Endothelial cell (in vitro differentiated cells): ENCODE measurements at regions not wholly inside any gene's neighbourhood (a gene's known extent, or its start where the extent isn't known, plus 50 kb on each side); places are given as distances from the start of the nearest gene placed in this dataset.

Experiments
- DNase-seq: peaks from one replicate; pipeline ENCODE4 v3.0.0; 2021; ENCODE audit warnings: low spot score
- H3K27ac Mint-ChIP-seq: one replicate; pipeline ENCODE4 v1.8.0; 2021; ENCODE audit warnings: mixed read lengths, inconsistent platforms; ENCODE audit not compliant: unreplicated experiment
- H3K27me3 Mint-ChIP-seq: one replicate; pipeline ENCODE4 v1.8.0; 2021; ENCODE audit warnings: mild to moderate bottlenecking, moderate library complexity, mixed read lengths, inconsistent platforms; ENCODE audit not compliant: unreplicated experiment
- H3K36me3 Mint-ChIP-seq: one replicate; pipeline ENCODE4 v1.8.0; 2021; ENCODE audit warnings: mild to moderate bottlenecking, low read depth, mixed read lengths, inconsistent platforms; ENCODE audit not compliant: unreplicated experiment
- H3K4me1 Mint-ChIP-seq: one replicate; pipeline ENCODE4 v1.8.0; 2021; ENCODE audit warnings: mild to moderate bottlenecking, mixed read lengths, inconsistent platforms; ENCODE audit not compliant: unreplicated experiment
- H3K4me3 Mint-ChIP-seq: one replicate; pipeline ENCODE4 v1.8.0; 2021; ENCODE audit warnings: mild to moderate bottlenecking, mixed read lengths, inconsistent platforms; ENCODE audit not compliant: unreplicated experiment
- H3K9me3 Mint-ChIP-seq: one replicate; pipeline ENCODE4 v1.8.0; 2021; ENCODE audit warnings: mixed read lengths, inconsistent platforms; ENCODE audit not compliant: unreplicated experiment
- CTCF ChIP-seq: fragments of 200-600 bp; sonication (generic); IDR thresholded peaks from one replicate; pipeline ENCODE4 v1.5.0; 2021; ENCODE audit warnings: antibody characterized with exemption; ENCODE audit not compliant: unreplicated experiment

- TF ChIP-seq CTCF: no peak
- no peaks in the 10 kb centered on the region for H3K36me3 Mint-ChIP-seq
- peaks cover 1% of the 10 kb centered on the region for H3K27me3 Mint-ChIP-seq
- no peaks in the 10 kb centered on the region for H3K9me3 Mint-ChIP-seq
- H3K4me3 Mint-ChIP-seq: no peak overlapping the region
- DNase-seq: no peak
- H3K4me1 Mint-ChIP-seq: no peaks in the 10 kb centered on the region
- H3K27ac Mint-ChIP-seq: no peak overlapping the region
Observed at GRCh38 chr7:16210171-16210570, 211.2 kb downstream of the CRPPA start.

- no peaks in the 10 kb centered on the region for H3K4me1 Mint-ChIP-seq
- DNase-seq: no peak
- H3K4me3 Mint-ChIP-seq: no peak overlapping the region
- no peaks in the 10 kb centered on the region for H3K9me3 Mint-ChIP-seq
- no peaks in the 10 kb centered on the region for H3K36me3 Mint-ChIP-seq
- no peak overlapping the region for H3K27ac Mint-ChIP-seq
- no peak for TF ChIP-seq CTCF
- H3K27me3 Mint-ChIP-seq: peaks cover 1% of the 10 kb centered on the region
Observed at GRCh38 chr7:16207321-16207720, 214.0 kb downstream of the CRPPA start.

GRCh38 chr7:16205466-16205865 is 215.9 kb downstream of the CRPPA start:
- peaks cover 1% of the 10 kb centered on the region for H3K27me3 Mint-ChIP-seq
- no peaks in the 10 kb centered on the region for H3K4me1 Mint-ChIP-seq
- TF ChIP-seq CTCF: no peak
- DNase-seq: no peak
- no peak overlapping the region for H3K4me3 Mint-ChIP-seq
- no peaks in the 10 kb centered on the region for H3K9me3 Mint-ChIP-seq
- H3K36me3 Mint-ChIP-seq: no peaks in the 10 kb centered on the region
- no peak overlapping the region for H3K27ac Mint-ChIP-seq

GRCh38 chr7:16204953-16205352 is 216.4 kb downstream of the CRPPA start:
- Mint-ChIP-seq H3K27me3 (peaks cover 1% of the 10 kb centered on the region), H3K27ac (no peak overlapping the region), H3K9me3 (no peaks in the 10 kb centered on the region), H3K4me1 (no peaks in the 10 kb centered on the region), H3K36me3 (no peaks in the 10 kb centered on the region), H3K4me3 (no peak overlapping the region)
- no peak for TF ChIP-seq CTCF
- no peak for DNase-seq

GRCh38 chr7:16203065-16203464 is 218.3 kb downstream of the CRPPA start:
- H3K36me3 Mint-ChIP-seq: no peaks in the 10 kb centered on the region
- no peak overlapping the region for H3K27ac Mint-ChIP-seq
- no peak for DNase-seq
- TF ChIP-seq CTCF: no peak
- no peak overlapping the region for H3K4me3 Mint-ChIP-seq
- no peaks in the 10 kb centered on the region for H3K27me3 Mint-ChIP-seq
- H3K9me3 Mint-ChIP-seq: no peaks in the 10 kb centered on the region
- no peaks in the 10 kb centered on the region for H3K4me1 Mint-ChIP-seq
